AG04449 (cell line): ENCODE measurements at regions not wholly inside any gene's neighbourhood (a gene's known extent, or its start where the extent isn't known, plus 50 kb on each side); places are given as distances from the start of the nearest gene placed in this dataset.

Experiments used
- CTCF ChIA-PET: fragments of 350-600 bp; formaldehyde crosslinking; extraction: SDS; loops from one replicate; lab custom pipeline; 2021; ENCODE audit warnings: antibody characterized with exemption; lab: Yijun Ruan, JAX
- POLR2A ChIA-PET: fragments of 400-600, 350-600 bp; formaldehyde crosslinking; extraction: SDS; loops from one replicate; lab custom pipeline; 2020; ENCODE audit warnings: antibody characterized with exemption, inconsistent platforms; lab: Yijun Ruan, JAX
- DNase-seq: peaks from one replicate; pipeline ENCODE4 v3.0.0-alpha.2; 2010; ENCODE audit warnings: low read depth, low spot score
- H3K4me3 ChIP-seq: 2 replicates; pipeline ENCODE4 v1.5.1; 2011; ENCODE audit warnings: low read depth, mild to moderate bottlenecking, control low read depth, low read length
- CTCF ChIP-seq: IDR thresholded peaks from one replicate; pipeline ENCODE4 v1.5.1; 2011; ENCODE audit warnings: mild to moderate bottlenecking, moderate library complexity, low read length, control low read depth, inconsistent platforms; ENCODE audit not compliant: insufficient read depth; ENCODE audit errors: missing control alignments

- TF ChIP-seq CTCF = no peak
- POLR2A ChIA-PET = no interaction called here
- CTCF ChIA-PET = interaction anchor here (1.1 to 3.2 kb wide), 2 partner anchors 12 to 21 kb away, joined by 3 to 34 read pairs; no protein-coding TSS in a partner anchor
Observed at GRCh38 chr16:82242201-82242600, 72.2 kb upstream of the MPHOSPH6 start.

GRCh38 chr16:82241469-82242052, 71.5 kb upstream of the MPHOSPH6 start:
- ChIA-PET CTCF (interaction anchor here (3.2 kb wide), 1 partner anchor 11 kb away, joined by 34 read pairs; no protein-coding TSS in a partner anchor), POLR2A (no interaction called here)
- TF ChIP-seq CTCF = no peak
- H3K4me3 ChIP-seq = no peak overlapping the region
- no peak for DNase-seq

More at GRCh38 chr16:82242201-82242600, 72.2 kb upstream of the MPHOSPH6 start:
- H3K4me3 ChIP-seq = no peak overlapping the region
- DNase-seq = no peak

GRCh38 chr16:82240111-82240510, 70.1 kb upstream of the MPHOSPH6 start:
- TF ChIP-seq CTCF = no peak
- no peak for DNase-seq
- H3K4me3 ChIP-seq = no peak overlapping the region
- CTCF ChIA-PET = interaction anchor here (1.4 to 3.2 kb wide), 2 partner anchors 9 to 23 kb away, joined by 5 to 34 read pairs; no protein-coding TSS in a partner anchor
- POLR2A ChIA-PET = no interaction called here

GRCh38 chr16:82236875-82237274, 66.9 kb upstream of the MPHOSPH6 start:
- H3K4me3 ChIP-seq = no peak overlapping the region
- no peak for TF ChIP-seq CTCF
- POLR2A ChIA-PET = no interaction called here
- CTCF ChIA-PET = interaction anchor here (1.4 kb wide), 1 partner anchor 296 kb away, joined by 3 read pairs; no protein-coding TSS in a partner anchor
- no peak for DNase-seq

GRCh38 chr16:82236415-82236814, 66.4 kb upstream of the MPHOSPH6 start:
- DNase-seq = no peak
- CTCF ChIA-PET = interaction anchor here (1.4 kb wide), 1 partner anchor 296 kb away, joined by 3 read pairs; no protein-coding TSS in a partner anchor
- TF ChIP-seq CTCF = no peak
- POLR2A ChIA-PET = no interaction called here
- H3K4me3 ChIP-seq = no peak overlapping the region

- POLR2A ChIA-PET = no interaction called here
- DNase-seq = no peak
- CTCF ChIA-PET = interaction anchor here (7.3 kb wide), 1 partner anchor 292 kb away, joined by 96 read pairs; no protein-coding TSS in a partner anchor
- H3K4me3 ChIP-seq = no peak overlapping the region
- TF ChIP-seq CTCF = no peak
Observed at GRCh38 chr16:82232806-82233205, 62.8 kb upstream of the MPHOSPH6 start.
